ENCODE measurements at regions not wholly inside any gene's neighbourhood (a gene's known extent, or its start where the extent isn't known, plus 50 kb on each side); places are given as distances from the start of the nearest gene placed in this dataset.

DNA sequence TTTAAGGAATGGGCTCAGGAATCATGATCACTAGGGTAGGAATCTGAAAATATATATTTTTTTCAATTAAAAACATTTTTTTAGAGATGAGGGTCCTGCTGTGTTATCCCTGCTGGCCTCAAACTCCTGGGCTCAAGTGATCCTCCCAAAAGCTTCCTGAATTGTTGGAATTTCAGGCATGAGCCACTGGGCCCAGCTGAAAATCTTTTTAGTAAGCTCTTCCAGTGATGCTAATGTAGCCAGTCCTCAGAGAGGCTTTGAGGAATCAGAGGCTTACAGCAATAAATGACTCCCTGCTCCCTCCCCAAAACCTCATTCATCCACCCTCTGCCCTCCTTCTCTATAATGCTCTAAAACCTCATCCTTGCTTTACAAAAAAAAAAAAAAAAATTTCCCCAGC is 129.5 kb downstream of the ZIC3 start:
- Histone ChIP-seq H2BK120ac (ENCODE audit: low read depth, low read length) (no peak overlapping the region), H3K79me2 (ENCODE audit: control insufficient read depth, insufficient read depth, low read length) (no peaks in the 10 kb centered on the region), H2AK5ac (ENCODE audit: low read length) (no peak overlapping the region), H4K8ac (ENCODE audit: low read depth, low read length) (no peak overlapping the region), H2BK15ac (replicated peaks; ENCODE audit: low read depth) (no peak overlapping the region), H3K36me3 (ENCODE audit: control insufficient read depth, insufficient read depth, low read length) (no peaks in the 10 kb centered on the region), H3K23ac (ENCODE audit: low read length) (no peak overlapping the region), H3K9ac (ENCODE audit: low read length) (no peak overlapping the region), H3K18ac (ENCODE audit: low read length) (no peak overlapping the region), H2BK5ac (ENCODE audit: low read length) (no peak overlapping the region), H3K4ac (ENCODE audit: low read depth, low read length) (no peak overlapping the region), H3K4me1 (ENCODE audit: control insufficient read depth, low read depth, low read length) (no peaks in the 10 kb centered on the region), H3K4me2 (ENCODE audit: low read length) (no peak overlapping the region), H3K79me1 (ENCODE audit: low read length) (no peaks in the 10 kb centered on the region), H3K27me3 (ENCODE audit: insufficient read depth, low read length, poor library complexity) (no peaks in the 10 kb centered on the region), H3K4me3 (ENCODE audit: low read length) (no peak overlapping the region), H3K56ac (ENCODE audit: low read length) (no peak overlapping the region), H3K27ac (ENCODE audit: low read depth, low read length) (no peak overlapping the region), H4K5ac (ENCODE audit: low read length) (no peak overlapping the region)
- DNase-seq: peak; percentile 51

DNA sequence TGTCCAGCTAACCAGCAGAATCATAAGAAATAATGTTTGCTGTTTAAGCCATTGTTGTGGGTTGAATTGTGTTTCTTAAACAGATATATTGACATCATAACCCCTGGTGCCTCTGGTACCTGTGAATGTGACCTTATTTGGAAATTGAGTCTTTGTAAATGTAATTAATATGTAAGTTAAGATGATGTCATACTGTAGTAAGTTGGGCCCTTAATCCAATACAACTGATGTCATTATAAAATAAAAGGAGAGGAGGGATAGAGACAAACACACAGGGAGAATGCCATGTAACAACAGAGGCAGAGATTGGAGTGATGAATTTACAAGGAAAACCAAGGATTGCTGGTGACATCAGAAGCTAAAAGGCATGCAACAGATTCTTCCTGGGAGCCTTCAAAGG is 141.4 kb downstream of the ZIC3 start:
- Histone ChIP-seq H3K4ac (ENCODE audit: low read depth, low read length) (no peak overlapping the region), H3K56ac (ENCODE audit: low read length) (no peak overlapping the region), H3K4me2 (ENCODE audit: low read length) (no peak overlapping the region), H4K5ac (ENCODE audit: low read length) (no peak overlapping the region), H3K18ac (ENCODE audit: low read length) (no peak overlapping the region), H3K27ac (ENCODE audit: low read depth, low read length) (no peak overlapping the region), H3K27me3 (ENCODE audit: insufficient read depth, low read length, poor library complexity) (no peaks in the 10 kb centered on the region), H3K36me3 (ENCODE audit: control insufficient read depth, insufficient read depth, low read length) (no peaks in the 10 kb centered on the region), H4K8ac (ENCODE audit: low read depth, low read length) (no peak overlapping the region), H3K4me3 (ENCODE audit: low read length) (no peak overlapping the region), H3K4me1 (ENCODE audit: control insufficient read depth, low read depth, low read length) (no peaks in the 10 kb centered on the region), H2BK120ac (ENCODE audit: low read depth, low read length) (no peak overlapping the region), H2BK5ac (ENCODE audit: low read length) (no peak overlapping the region), H3K79me2 (ENCODE audit: control insufficient read depth, insufficient read depth, low read length) (no peaks in the 10 kb centered on the region), H3K23ac (ENCODE audit: low read length) (no peak overlapping the region), H2BK15ac (replicated peaks; ENCODE audit: low read depth) (no peak overlapping the region), H2AK5ac (ENCODE audit: low read length) (no peak overlapping the region), H3K79me1 (ENCODE audit: low read length) (no peaks in the 10 kb centered on the region), H3K9ac (ENCODE audit: low read length) (no peak overlapping the region)
- no peak for DNase-seq

DNA sequence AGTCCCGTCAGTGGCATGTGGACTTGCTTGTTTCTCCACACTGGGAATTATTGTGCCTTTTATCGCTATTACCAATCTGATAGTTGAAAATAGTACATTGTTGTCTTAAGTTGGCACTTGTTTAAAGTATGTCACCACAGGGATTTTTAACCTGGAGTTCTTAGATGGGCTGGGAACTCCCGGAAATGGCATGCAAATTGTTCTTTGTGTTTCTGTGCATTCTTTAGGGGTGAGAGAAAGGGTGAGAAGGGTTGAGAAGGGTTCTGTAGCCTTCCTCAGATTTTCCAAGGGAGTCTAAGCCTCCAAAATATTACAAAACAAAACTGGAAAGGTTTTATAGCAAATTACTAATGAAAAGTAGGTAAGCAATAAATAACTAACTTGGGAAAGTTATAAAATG is 176.9 kb downstream of the ZIC3 start:
- H3K4me2 ChIP-seq (ENCODE audit: low read length): no peak overlapping the region
- no peak overlapping the region for H2AK5ac ChIP-seq (ENCODE audit: low read length)
- H2BK5ac ChIP-seq (ENCODE audit: low read length): no peak overlapping the region
- no peak overlapping the region for H3K23ac ChIP-seq (ENCODE audit: low read length)
- H3K27ac ChIP-seq (ENCODE audit: low read depth, low read length): no peak overlapping the region
- H2BK120ac ChIP-seq (ENCODE audit: low read depth, low read length): no peak overlapping the region
- no peak overlapping the region for H3K18ac ChIP-seq (ENCODE audit: low read length)
- H3K79me2 ChIP-seq (ENCODE audit: control insufficient read depth, insufficient read depth, low read length): no peaks in the 10 kb centered on the region
- H3K4ac ChIP-seq (ENCODE audit: low read depth, low read length): no peak overlapping the region
- no peak overlapping the region for H3K56ac ChIP-seq (ENCODE audit: low read length)
- H2BK15ac ChIP-seq (replicated peaks; ENCODE audit: low read depth): no peak overlapping the region
- H3K4me3 ChIP-seq (ENCODE audit: low read length): no peak overlapping the region
- H3K79me1 ChIP-seq (ENCODE audit: low read length): no peaks in the 10 kb centered on the region
- no peak overlapping the region for H4K5ac ChIP-seq (ENCODE audit: low read length)
- DNase-seq: peak; percentile 88
- no CpG with 5 or more reads among the region's 3 CpGs for WGBS (ENCODE audit: extremely low coverage, insufficient coverage, low lambda C conversion rate)
- no peak overlapping the region for H3K9ac ChIP-seq (ENCODE audit: low read length)
- no peaks in the 10 kb centered on the region for H3K4me1 ChIP-seq (ENCODE audit: control insufficient read depth, low read depth, low read length)
- H3K36me3 ChIP-seq (ENCODE audit: control insufficient read depth, insufficient read depth, low read length): no peaks in the 10 kb centered on the region
- H4K8ac ChIP-seq (ENCODE audit: low read depth, low read length): no peak overlapping the region
- H3K27me3 ChIP-seq (ENCODE audit: insufficient read depth, low read length, poor library complexity): no peaks in the 10 kb centered on the region

DNA sequence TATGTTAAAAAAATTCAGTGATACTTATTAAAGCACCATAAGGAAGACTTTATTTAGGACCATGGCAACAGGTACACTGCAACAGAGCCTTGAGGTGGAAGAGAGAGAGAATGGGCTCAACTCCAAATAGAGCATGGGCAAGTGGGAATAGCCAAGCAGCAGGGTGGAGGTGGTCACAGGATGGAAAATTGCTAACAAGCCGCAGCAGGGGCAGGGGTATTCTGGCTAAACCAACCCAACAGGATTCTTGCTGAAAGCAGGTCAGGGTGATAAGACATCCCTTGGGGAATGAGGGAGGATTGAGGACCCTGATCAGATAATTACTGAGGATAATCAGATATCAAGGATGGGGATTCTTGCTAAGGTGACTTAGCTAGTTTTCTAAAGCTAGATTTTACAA is 177.5 kb downstream of the ZIC3 start:
- Histone ChIP-seq H3K79me1 (ENCODE audit: low read length) (no peaks in the 10 kb centered on the region), H3K27ac (ENCODE audit: low read depth, low read length) (peak overlapping the region; percentile 72), H3K9ac (ENCODE audit: low read length) (no peak overlapping the region), H2BK120ac (ENCODE audit: low read depth, low read length) (peak overlapping the region; percentile 61), H3K56ac (ENCODE audit: low read length) (peak overlapping the region; percentile 5), H3K79me2 (ENCODE audit: control insufficient read depth, insufficient read depth, low read length) (no peaks in the 10 kb centered on the region), H3K4me1 (ENCODE audit: control insufficient read depth, low read depth, low read length) (no peaks in the 10 kb centered on the region), H3K4ac (ENCODE audit: low read depth, low read length) (no peak overlapping the region), H3K36me3 (ENCODE audit: control insufficient read depth, insufficient read depth, low read length) (no peaks in the 10 kb centered on the region), H2BK15ac (replicated peaks; ENCODE audit: low read depth) (no peak overlapping the region), H3K23ac (ENCODE audit: low read length) (no peak overlapping the region), H3K4me2 (ENCODE audit: low read length) (no peak overlapping the region), H2BK5ac (ENCODE audit: low read length) (peak overlapping the region; percentile 11), H3K27me3 (ENCODE audit: insufficient read depth, low read length, poor library complexity) (no peaks in the 10 kb centered on the region), H3K18ac (ENCODE audit: low read length) (peak overlapping the region; percentile 5), H4K8ac (ENCODE audit: low read depth, low read length) (no peak overlapping the region), H2AK5ac (ENCODE audit: low read length) (no peak overlapping the region), H3K4me3 (ENCODE audit: low read length) (no peak overlapping the region), H4K5ac (ENCODE audit: low read length) (no peak overlapping the region)
- DNase-seq: peak; percentile 84
- WGBS (ENCODE audit: extremely low coverage, insufficient coverage, low lambda C conversion rate): no CpG with 5 or more reads among the region's 1 CpG

DNA sequence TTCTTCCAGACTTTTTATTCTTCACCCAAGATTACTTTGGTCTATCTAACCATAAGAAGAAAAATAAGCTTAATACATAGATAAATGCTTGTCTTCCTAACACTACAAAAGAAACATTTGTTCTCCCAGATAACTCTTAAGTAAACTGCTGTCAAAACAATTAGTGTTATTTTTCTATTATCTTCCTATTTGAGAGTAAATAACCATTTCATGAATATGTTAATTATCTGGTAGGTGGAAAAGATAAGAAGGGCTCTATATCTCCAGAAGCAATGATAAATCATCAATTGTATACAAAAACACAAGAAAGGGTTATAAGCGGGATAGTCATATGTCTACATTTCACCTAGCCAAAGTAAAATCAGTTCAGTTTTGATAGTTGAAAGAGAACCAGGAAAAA is 180.4 kb downstream of the ZIC3 start:
- Histone ChIP-seq H3K36me3 (ENCODE audit: control insufficient read depth, insufficient read depth, low read length) (no peaks in the 10 kb centered on the region), H3K4me2 (ENCODE audit: low read length) (no peak overlapping the region), H3K4me1 (ENCODE audit: control insufficient read depth, low read depth, low read length) (peaks cover 7% of the 10 kb centered on the region), H3K4ac (ENCODE audit: low read depth, low read length) (no peak overlapping the region), H2BK120ac (ENCODE audit: low read depth, low read length) (no peak overlapping the region), H3K18ac (ENCODE audit: low read length) (no peak overlapping the region), H3K79me2 (ENCODE audit: control insufficient read depth, insufficient read depth, low read length) (no peaks in the 10 kb centered on the region), H3K27ac (ENCODE audit: low read depth, low read length) (no peak overlapping the region), H2BK5ac (ENCODE audit: low read length) (peak overlapping the region; percentile 93), H3K79me1 (ENCODE audit: low read length) (no peaks in the 10 kb centered on the region), H3K23ac (ENCODE audit: low read length) (no peak overlapping the region), H4K8ac (ENCODE audit: low read depth, low read length) (no peak overlapping the region), H4K5ac (ENCODE audit: low read length) (no peak overlapping the region), H3K9ac (ENCODE audit: low read length) (no peak overlapping the region), H2AK5ac (ENCODE audit: low read length) (no peak overlapping the region), H3K27me3 (ENCODE audit: insufficient read depth, low read length, poor library complexity) (no peaks in the 10 kb centered on the region), H3K4me3 (ENCODE audit: low read length) (no peak overlapping the region), H3K56ac (ENCODE audit: low read length) (no peak overlapping the region), H2BK15ac (replicated peaks; ENCODE audit: low read depth) (no peak overlapping the region)
- DNase-seq: peak; percentile 61
- no CpG with 5 or more reads among the region's 1 CpG for WGBS (ENCODE audit: extremely low coverage, insufficient coverage, low lambda C conversion rate)

DNA sequence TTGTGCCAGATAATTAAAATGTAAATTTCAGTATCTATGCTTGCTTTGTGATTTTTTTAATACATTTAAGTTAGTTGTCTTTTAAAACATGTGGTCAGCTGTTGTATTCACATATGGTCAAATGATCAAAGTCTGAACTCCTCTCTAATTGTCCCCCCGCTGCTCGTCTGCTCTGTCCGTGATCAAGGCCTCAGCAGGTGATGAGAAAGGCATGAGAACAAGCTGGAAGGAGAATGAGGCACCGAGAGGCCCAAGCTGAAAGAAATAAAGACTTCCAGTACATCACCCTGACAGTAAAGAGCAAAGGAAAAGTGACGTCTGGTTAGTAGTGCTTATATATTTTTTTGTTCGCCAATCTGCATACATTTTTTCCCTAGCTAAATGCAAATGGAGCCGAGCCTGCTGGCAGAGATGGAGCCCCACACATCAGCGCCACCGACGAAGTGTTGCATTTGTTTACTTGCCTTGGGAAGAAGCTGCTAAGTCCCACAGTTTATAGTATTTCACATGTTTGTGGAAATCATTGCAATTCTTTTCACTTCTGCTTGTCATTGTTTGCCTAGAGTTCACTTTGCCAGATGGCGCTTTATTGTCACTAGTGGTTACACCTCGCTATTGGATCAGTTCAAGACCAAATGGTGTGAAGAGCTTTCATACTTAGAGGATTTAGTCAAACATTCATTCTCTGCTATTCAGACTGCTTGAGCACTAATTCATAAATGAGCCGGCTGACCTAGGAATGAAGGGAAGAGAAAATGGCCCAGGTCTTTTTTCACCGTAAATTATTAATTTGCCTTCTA is 181.5 kb downstream of the ZIC3 start:
- no CpG with 5 or more reads among the region's 14 CpGs for WGBS (ENCODE audit: extremely low coverage, insufficient coverage, low lambda C conversion rate)
- Histone ChIP-seq H3K9ac (ENCODE audit: low read length) (peak overlapping the region; percentile 42), H3K27me3 (ENCODE audit: insufficient read depth, low read length, poor library complexity) (no peaks in the 10 kb centered on the region), H3K4me2 (ENCODE audit: low read length) (no peak overlapping the region), H2AK5ac (ENCODE audit: low read length) (no peak overlapping the region), H3K27ac (ENCODE audit: low read depth, low read length) (peak overlapping the region; percentile 77), H3K79me1 (ENCODE audit: low read length) (no peaks in the 10 kb centered on the region), H3K4ac (ENCODE audit: low read depth, low read length) (no peak overlapping the region), H2BK15ac (replicated peaks; ENCODE audit: low read depth) (peak overlapping the region; percentile 57), H4K8ac (ENCODE audit: low read depth, low read length) (no peak overlapping the region), H3K36me3 (ENCODE audit: control insufficient read depth, insufficient read depth, low read length) (no peaks in the 10 kb centered on the region), H2BK120ac (ENCODE audit: low read depth, low read length) (peak overlapping the region; percentile 82), H2BK5ac (ENCODE audit: low read length) (peak overlapping the region; percentile 59), H3K79me2 (ENCODE audit: control insufficient read depth, insufficient read depth, low read length) (no peaks in the 10 kb centered on the region), H3K23ac (ENCODE audit: low read length) (no peak overlapping the region), H4K5ac (ENCODE audit: low read length) (no peak overlapping the region), H3K56ac (ENCODE audit: low read length) (peak overlapping the region; percentile 64), H3K4me1 (ENCODE audit: control insufficient read depth, low read depth, low read length) (peaks cover 7% of the 10 kb centered on the region), H3K4me3 (ENCODE audit: low read length) (no peak overlapping the region), H3K18ac (ENCODE audit: low read length) (peak overlapping the region; percentile 75)
- DNase-seq: peak; percentile 89

Data from mesendoderm (in vitro differentiated cells).